Thyroid gland (tissue), 4 donors: ENCODE measurements at regions not wholly inside any gene's neighbourhood (a gene's known extent, or its start where the extent isn't known, plus 50 kb on each side); places are given as distances from the start of the nearest gene placed in this dataset.

Source experiments
- POLR2A ChIP-seq, 2 donors: fragments of 450-650 bp; IDR thresholded peaks; one replicate each; pipeline ENCODE4 v1.6.1; 2017; ENCODE audit warnings: antibody characterized with exemption in 2 of 2, mild to moderate bottlenecking in 2 of 2, moderate library complexity in 1 of 2
- TF ChIP-seq, protein P1 (sequence below), 6 experiments: fragments of 200-600 bp in 3 of 6; fragments of 450-650 bp in 3 of 6; sonication (generic) in 3 of 6; IDR thresholded peaks; one replicate each; pipeline ENCODE4 v1.5.1; 2016 to 2019; ENCODE audit warnings: antibody characterized with exemption in 6 of 6, mild to moderate bottlenecking in 2 of 6, inconsistent platforms in 1 of 6, moderate library complexity in 1 of 6

DNA sequence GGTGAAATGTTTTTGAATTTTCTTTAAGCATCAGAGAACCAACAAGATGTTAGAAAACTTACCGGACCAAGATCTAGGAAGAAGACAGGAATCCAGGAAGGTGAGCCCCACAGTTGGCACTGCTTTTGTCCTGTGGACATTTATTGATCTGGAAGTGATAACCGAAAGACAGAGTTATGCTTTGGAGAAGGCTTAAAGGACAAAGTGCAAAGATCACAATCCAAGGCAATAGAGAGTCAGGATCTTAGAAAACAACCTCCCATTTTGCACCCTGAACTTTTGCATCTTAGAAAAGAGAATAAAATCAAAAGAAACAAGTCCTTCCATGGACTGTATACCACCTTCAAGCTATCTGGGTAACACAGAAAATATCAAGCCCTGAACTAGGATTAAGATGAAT lies 129.4 kb upstream of the SRD5A2 start:
- TF ChIP-seq, protein P1, sequence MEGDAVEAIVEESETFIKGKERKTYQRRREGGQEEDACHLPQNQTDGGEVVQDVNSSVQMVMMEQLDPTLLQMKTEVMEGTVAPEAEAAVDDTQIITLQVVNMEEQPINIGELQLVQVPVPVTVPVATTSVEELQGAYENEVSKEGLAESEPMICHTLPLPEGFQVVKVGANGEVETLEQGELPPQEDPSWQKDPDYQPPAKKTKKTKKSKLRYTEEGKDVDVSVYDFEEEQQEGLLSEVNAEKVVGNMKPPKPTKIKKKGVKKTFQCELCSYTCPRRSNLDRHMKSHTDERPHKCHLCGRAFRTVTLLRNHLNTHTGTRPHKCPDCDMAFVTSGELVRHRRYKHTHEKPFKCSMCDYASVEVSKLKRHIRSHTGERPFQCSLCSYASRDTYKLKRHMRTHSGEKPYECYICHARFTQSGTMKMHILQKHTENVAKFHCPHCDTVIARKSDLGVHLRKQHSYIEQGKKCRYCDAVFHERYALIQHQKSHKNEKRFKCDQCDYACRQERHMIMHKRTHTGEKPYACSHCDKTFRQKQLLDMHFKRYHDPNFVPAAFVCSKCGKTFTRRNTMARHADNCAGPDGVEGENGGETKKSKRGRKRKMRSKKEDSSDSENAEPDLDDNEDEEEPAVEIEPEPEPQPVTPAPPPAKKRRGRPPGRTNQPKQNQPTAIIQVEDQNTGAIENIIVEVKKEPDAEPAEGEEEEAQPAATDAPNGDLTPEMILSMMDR (IDR thresholded peaks at IDR 0.05): no peak
- TF ChIP-seq POLR2A (IDR thresholded peaks at IDR 0.05): no peak
